Effector memory CD8-positive, alpha-beta T cell (primary cell): ENCODE measurements at regions not wholly inside any gene's neighbourhood (a gene's known extent, or its start where the extent isn't known, plus 50 kb on each side); places are given as distances from the start of the nearest gene placed in this dataset.

Source experiments
- ATAC-seq: fragments of 150-1000 bp; cut with Tn5 transposase; replicated peaks from 2 replicates; pipeline ENCODE4 v1.10.0; 2021; ENCODE audit warnings: mild to moderate bottlenecking, moderate library complexity
- DNase-seq, 3 experiments: peaks; one replicate each; pipeline ENCODE4 v3.0.0; 2021
- H3K27ac Mint-ChIP-seq, 2 donors: one replicate each; pipeline ENCODE4 v1.8.0; 2022; ENCODE audit warnings: mild to moderate bottlenecking in 2 of 2, mixed read lengths in 2 of 2, moderate library complexity in 2 of 2
- H3K27me3 Mint-ChIP-seq, 2 donors: one replicate each; pipeline ENCODE4 v1.8.0; 2022; ENCODE audit warnings: mixed read lengths in 2 of 2
- H3K36me3 Mint-ChIP-seq: one replicate; pipeline ENCODE4 v1.8.0; 2022; ENCODE audit warnings: mild to moderate bottlenecking, moderate library complexity, mixed read lengths; ENCODE audit not compliant: insufficient read depth
- H3K4me1 Mint-ChIP-seq, 2 donors: one replicate each; pipeline ENCODE4 v1.8.0; 2022; ENCODE audit warnings: low read depth in 2 of 2, mixed read lengths in 2 of 2
- H3K4me3 Mint-ChIP-seq, 2 donors: one replicate each; pipeline ENCODE4 v1.8.0; 2022; ENCODE audit warnings: mild to moderate bottlenecking in 2 of 2, mixed read lengths in 2 of 2, moderate library complexity in 2 of 2
- H3K9me3 Mint-ChIP-seq, 2 donors: one replicate each; pipeline ENCODE4 v1.8.0; 2022; ENCODE audit warnings: mixed read lengths in 2 of 2

- H3K27ac Mint-ChIP-seq: no peak overlapping the region
- H3K36me3 Mint-ChIP-seq: no peaks in the 10 kb centered on the region
- H3K9me3 Mint-ChIP-seq: no peaks in the 10 kb centered on the region
- no peaks in the 10 kb centered on the region for H3K27me3 Mint-ChIP-seq
- no peaks in the 10 kb centered on the region for H3K4me1 Mint-ChIP-seq
- H3K4me3 Mint-ChIP-seq: no peak overlapping the region
- no peak for ATAC-seq
- no peak for DNase-seq
These were observed 149.0 kb downstream of the DSEL start for GRCh38 chr18:67367540-67367939.

GRCh38 chr18:67363694-67364093 is 152.8 kb downstream of the DSEL start:
- no peaks in the 10 kb centered on the region for H3K36me3 Mint-ChIP-seq
- no peaks in the 10 kb centered on the region for H3K9me3 Mint-ChIP-seq
- no peak overlapping the region for H3K4me3 Mint-ChIP-seq
- H3K27me3 Mint-ChIP-seq: no peaks in the 10 kb centered on the region
- peaks cover 0 to 8% of the 10 kb centered on the region in 2 donors for H3K4me1 Mint-ChIP-seq
- ATAC-seq (no peak), DNase-seq (no peak)
- H3K27ac Mint-ChIP-seq: no peak overlapping the region

- H3K27ac Mint-ChIP-seq: no peak overlapping the region
- no peaks in the 10 kb centered on the region for H3K36me3 Mint-ChIP-seq
- H3K4me3 Mint-ChIP-seq: no peak overlapping the region
- H3K27me3 Mint-ChIP-seq: no peaks in the 10 kb centered on the region
- H3K4me1 Mint-ChIP-seq: peaks cover 0 to 9% of the 10 kb centered on the region in 2 donors
- ATAC-seq (no peak), DNase-seq (no peak)
- peaks cover 0 to under 1% of the 10 kb centered on the region in 2 donors for H3K9me3 Mint-ChIP-seq
These were observed 153.6 kb downstream of the DSEL start for GRCh38 chr18:67362906-67363305.

- H3K27ac Mint-ChIP-seq: peak overlapping the region in 1 of 2 donors; percentile 33
- ATAC-seq: peak; percentile 95
- no peaks in the 10 kb centered on the region for H3K27me3 Mint-ChIP-seq
- H3K4me3 Mint-ChIP-seq: peak overlapping the region in 1 of 2 donors; percentile 2
- H3K36me3 Mint-ChIP-seq: no peaks in the 10 kb centered on the region
- peak in 1 of 3 experiments; percentile 6 for DNase-seq
- H3K4me1 Mint-ChIP-seq: peaks cover 0 to 9% of the 10 kb centered on the region in 2 donors
- peaks cover 5 to 6% of the 10 kb centered on the region in 2 donors for H3K9me3 Mint-ChIP-seq
These were observed 156.4 kb downstream of the DSEL start for GRCh38 chr18:67359873-67360838.

GRCh38 chr18:67358947-67359346 is 157.6 kb downstream of the DSEL start:
- no peaks in the 10 kb centered on the region for H3K27me3 Mint-ChIP-seq
- peaks cover 0 to 10% of the 10 kb centered on the region in 2 donors for H3K4me1 Mint-ChIP-seq
- no peak for ATAC-seq
- no peaks in the 10 kb centered on the region for H3K36me3 Mint-ChIP-seq
- DNase-seq: no peak
- no peak overlapping the region for H3K4me3 Mint-ChIP-seq
- H3K27ac Mint-ChIP-seq: no peak overlapping the region
- peaks cover 5 to 6% of the 10 kb centered on the region in 2 donors for H3K9me3 Mint-ChIP-seq

- H3K4me3 Mint-ChIP-seq: no peak overlapping the region
- no peaks in the 10 kb centered on the region for H3K27me3 Mint-ChIP-seq
- peaks cover 0 to 3% of the 10 kb centered on the region in 2 donors for H3K4me1 Mint-ChIP-seq
- no peak overlapping the region for H3K27ac Mint-ChIP-seq
- ATAC-seq (no peak), DNase-seq (no peak)
- no peaks in the 10 kb centered on the region for H3K36me3 Mint-ChIP-seq
- peaks cover 6% of the 10 kb centered on the region in 2 donors for H3K9me3 Mint-ChIP-seq
These were observed 161.8 kb downstream of the DSEL start for GRCh38 chr18:67354692-67355091.

GRCh38 chr18:67354091-67354490 is 162.4 kb downstream of the DSEL start:
- H3K36me3 Mint-ChIP-seq: no peaks in the 10 kb centered on the region
- no peak overlapping the region for H3K4me3 Mint-ChIP-seq
- ATAC-seq: no peak
- no peak overlapping the region for H3K27ac Mint-ChIP-seq
- H3K27me3 Mint-ChIP-seq: no peaks in the 10 kb centered on the region
- DNase-seq: no peak
- peaks cover 6% of the 10 kb centered on the region in 2 donors for H3K9me3 Mint-ChIP-seq
- peaks cover 0 to 3% of the 10 kb centered on the region in 2 donors for H3K4me1 Mint-ChIP-seq

GRCh38 chr18:67347438-67347837 is 169.1 kb downstream of the DSEL start:
- DNase-seq (no peak), ATAC-seq (no peak)
- no peak overlapping the region for H3K4me3 Mint-ChIP-seq
- H3K36me3 Mint-ChIP-seq: no peaks in the 10 kb centered on the region
- H3K27me3 Mint-ChIP-seq: no peaks in the 10 kb centered on the region
- H3K9me3 Mint-ChIP-seq: peaks cover 0 to 1% of the 10 kb centered on the region in 2 donors
- H3K27ac Mint-ChIP-seq: no peak overlapping the region
- H3K4me1 Mint-ChIP-seq: no peaks in the 10 kb centered on the region

GRCh38 chr18:67342159-67342558 is 174.4 kb downstream of the DSEL start:
- no peaks in the 10 kb centered on the region for H3K36me3 Mint-ChIP-seq
- peaks cover 0 to 4% of the 10 kb centered on the region in 2 donors for H3K9me3 Mint-ChIP-seq
- no peak overlapping the region for H3K4me3 Mint-ChIP-seq
- ATAC-seq: no peak
- H3K27me3 Mint-ChIP-seq: no peaks in the 10 kb centered on the region
- no peak overlapping the region for H3K27ac Mint-ChIP-seq
- DNase-seq: no peak
- H3K4me1 Mint-ChIP-seq: no peaks in the 10 kb centered on the region

- Mint-ChIP-seq H3K27ac (no peak overlapping the region), H3K36me3 (no peaks in the 10 kb centered on the region), H3K4me1 (no peaks in the 10 kb centered on the region), H3K9me3 (peaks cover 0 to 10% of the 10 kb centered on the region in 2 donors), H3K4me3 (no peak overlapping the region), H3K27me3 (no peaks in the 10 kb centered on the region)
- no peak for DNase-seq
- ATAC-seq: no peak
These were observed 178.8 kb downstream of the DSEL start for GRCh38 chr18:67337696-67338095.

- Mint-ChIP-seq H3K4me3 (no peak overlapping the region), H3K36me3 (no peaks in the 10 kb centered on the region), H3K9me3 (peaks cover 0 to 6% of the 10 kb centered on the region in 2 donors), H3K4me1 (no peaks in the 10 kb centered on the region), H3K27me3 (no peaks in the 10 kb centered on the region), H3K27ac (no peak overlapping the region)
- ATAC-seq (no peak), DNase-seq (no peak)
These were observed 184.7 kb downstream of the DSEL start for GRCh38 chr18:67331857-67332256.

GRCh38 chr18:67319109-67319508 is 197.4 kb downstream of the DSEL start:
- ATAC-seq (no peak), DNase-seq (no peak)
- Mint-ChIP-seq H3K9me3 (no peaks in the 10 kb centered on the region), H3K27me3 (no peaks in the 10 kb centered on the region), H3K4me1 (no peaks in the 10 kb centered on the region), H3K36me3 (no peaks in the 10 kb centered on the region), H3K27ac (no peak overlapping the region), H3K4me3 (no peak overlapping the region)

GRCh38 chr18:67318651-67319050 is 197.9 kb downstream of the DSEL start:
- Mint-ChIP-seq H3K27me3 (no peaks in the 10 kb centered on the region), H3K4me1 (no peaks in the 10 kb centered on the region), H3K27ac (no peak overlapping the region), H3K36me3 (no peaks in the 10 kb centered on the region), H3K4me3 (no peak overlapping the region), H3K9me3 (no peaks in the 10 kb centered on the region)
- ATAC-seq (no peak), DNase-seq (no peak)

GRCh38 chr18:67310826-67311225 is 205.7 kb downstream of the DSEL start:
- no peaks in the 10 kb centered on the region for H3K4me1 Mint-ChIP-seq
- no peak for ATAC-seq

More at GRCh38 chr18:67310826-67311225, 205.7 kb downstream of the DSEL start:
- Mint-ChIP-seq H3K4me3 (no peak overlapping the region), H3K27ac (no peak overlapping the region), H3K9me3 (no peaks in the 10 kb centered on the region), H3K27me3 (no peaks in the 10 kb centered on the region), H3K36me3 (no peaks in the 10 kb centered on the region)
- no peak for DNase-seq
